ENCODE measurements at regions not wholly inside any gene's neighbourhood (a gene's known extent, or its start where the extent isn't known, plus 50 kb on each side); places are given as distances from the start of the nearest gene placed in this dataset.

GRCh38 chr13:39876258-39876657 lies 220.8 kb downstream of the COG6 start:
- TF ChIP-seq CTCF (conservative IDR thresholded peaks at IDR 0.05) (no peak), ZFX (IDR thresholded peaks at IDR 0.05) (no peak)

Data from C4-2B (cell line).